ENCODE measurements at regions not wholly inside any gene's neighbourhood (a gene's known extent, or its start where the extent isn't known, plus 50 kb on each side); places are given as distances from the start of the nearest gene placed in this dataset.

GRCh38 chr13:62710787-62711186, 1295.1 kb upstream of the PCDH20 start:
- Mint-ChIP-seq H3K4me3 (ENCODE audit: unreplicated experiment) (no peak overlapping the region), H3K36me3 (ENCODE audit: unreplicated experiment) (no peaks in the 10 kb centered on the region), H3K9me3 (ENCODE audit: unreplicated experiment) (peaks cover 13% of the 10 kb centered on the region), H3K4me1 (ENCODE audit: unreplicated experiment) (no peaks in the 10 kb centered on the region), H3K27ac (ENCODE audit: unreplicated experiment) (no peak overlapping the region), H3K27me3 (ENCODE audit: unreplicated experiment) (no peaks in the 10 kb centered on the region)
- DNase-seq (ENCODE audit: extremely low spot score, unreplicated experiment): no peak
- TF ChIP-seq, protein P1, sequence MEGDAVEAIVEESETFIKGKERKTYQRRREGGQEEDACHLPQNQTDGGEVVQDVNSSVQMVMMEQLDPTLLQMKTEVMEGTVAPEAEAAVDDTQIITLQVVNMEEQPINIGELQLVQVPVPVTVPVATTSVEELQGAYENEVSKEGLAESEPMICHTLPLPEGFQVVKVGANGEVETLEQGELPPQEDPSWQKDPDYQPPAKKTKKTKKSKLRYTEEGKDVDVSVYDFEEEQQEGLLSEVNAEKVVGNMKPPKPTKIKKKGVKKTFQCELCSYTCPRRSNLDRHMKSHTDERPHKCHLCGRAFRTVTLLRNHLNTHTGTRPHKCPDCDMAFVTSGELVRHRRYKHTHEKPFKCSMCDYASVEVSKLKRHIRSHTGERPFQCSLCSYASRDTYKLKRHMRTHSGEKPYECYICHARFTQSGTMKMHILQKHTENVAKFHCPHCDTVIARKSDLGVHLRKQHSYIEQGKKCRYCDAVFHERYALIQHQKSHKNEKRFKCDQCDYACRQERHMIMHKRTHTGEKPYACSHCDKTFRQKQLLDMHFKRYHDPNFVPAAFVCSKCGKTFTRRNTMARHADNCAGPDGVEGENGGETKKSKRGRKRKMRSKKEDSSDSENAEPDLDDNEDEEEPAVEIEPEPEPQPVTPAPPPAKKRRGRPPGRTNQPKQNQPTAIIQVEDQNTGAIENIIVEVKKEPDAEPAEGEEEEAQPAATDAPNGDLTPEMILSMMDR (IDR thresholded peaks at IDR 0.05): no peak

GRCh38 chr13:62706048-62706447, 1290.4 kb upstream of the PCDH20 start:
- DNase-seq (ENCODE audit: extremely low spot score, unreplicated experiment): no peak
- TF ChIP-seq, protein P1 (IDR thresholded peaks at IDR 0.05): no peak
- Mint-ChIP-seq H3K4me3 (ENCODE audit: unreplicated experiment) (no peak overlapping the region), H3K4me1 (ENCODE audit: unreplicated experiment) (peaks cover 2% of the 10 kb centered on the region), H3K9me3 (ENCODE audit: unreplicated experiment) (peaks cover 9% of the 10 kb centered on the region), H3K36me3 (ENCODE audit: unreplicated experiment) (no peaks in the 10 kb centered on the region), H3K27ac (ENCODE audit: unreplicated experiment) (no peak overlapping the region), H3K27me3 (ENCODE audit: unreplicated experiment) (no peaks in the 10 kb centered on the region)

DNA sequence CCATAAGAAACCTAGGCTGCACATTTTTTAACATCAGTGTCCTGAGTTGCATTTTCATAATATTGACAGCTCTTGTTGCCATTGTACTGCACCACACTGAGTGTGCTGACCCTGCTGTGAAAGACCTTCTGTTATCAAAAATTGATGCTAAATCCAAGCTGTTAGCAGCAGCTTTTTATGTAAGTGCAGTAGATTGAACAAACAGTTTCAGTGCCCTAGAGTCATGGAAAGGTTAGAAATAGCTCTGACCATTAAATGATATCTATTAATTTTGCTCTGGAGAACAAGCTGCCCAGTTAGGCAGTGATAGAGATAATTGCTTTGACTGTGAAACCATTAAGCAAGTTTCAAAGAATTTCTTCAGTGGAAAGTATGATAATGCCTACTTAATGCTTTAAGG, 1289.2 kb upstream of the PCDH20 start:
- Mint-ChIP-seq H3K9me3 (ENCODE audit: unreplicated experiment) (peaks cover 8% of the 10 kb centered on the region), H3K27ac (ENCODE audit: unreplicated experiment) (no peak overlapping the region), H3K4me1 (ENCODE audit: unreplicated experiment) (peaks cover 2% of the 10 kb centered on the region), H3K36me3 (ENCODE audit: unreplicated experiment) (no peaks in the 10 kb centered on the region), H3K27me3 (ENCODE audit: unreplicated experiment) (no peaks in the 10 kb centered on the region), H3K4me3 (ENCODE audit: unreplicated experiment) (no peak overlapping the region)
- DNase-seq (ENCODE audit: extremely low spot score, unreplicated experiment): no peak
- TF ChIP-seq, protein P1 (IDR thresholded peaks at IDR 0.05): no peak

DNA sequence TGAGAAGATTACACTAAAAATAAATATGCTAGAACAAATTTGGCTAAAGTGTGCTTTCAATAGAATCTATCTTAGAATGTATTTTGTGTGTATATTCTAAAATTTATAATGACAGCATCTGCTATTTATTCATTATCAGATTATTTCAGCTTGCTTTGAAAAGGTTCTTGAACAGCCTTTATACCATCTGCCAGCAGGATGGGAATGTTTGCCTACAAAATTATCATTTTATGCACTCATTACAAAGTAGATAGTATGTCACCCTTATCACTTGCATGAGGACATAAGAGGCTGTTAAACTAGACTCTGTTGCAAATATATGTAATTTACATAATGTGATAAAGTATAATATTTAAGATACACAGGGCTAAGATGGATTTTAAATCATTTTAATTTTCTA, 1286.9 kb upstream of the PCDH20 start:
- H3K27me3 Mint-ChIP-seq (ENCODE audit: unreplicated experiment): no peaks in the 10 kb centered on the region
- H3K27ac Mint-ChIP-seq (ENCODE audit: unreplicated experiment): no peak overlapping the region
- no peaks in the 10 kb centered on the region for H3K9me3 Mint-ChIP-seq (ENCODE audit: unreplicated experiment)
- no peaks in the 10 kb centered on the region for H3K36me3 Mint-ChIP-seq (ENCODE audit: unreplicated experiment)
- H3K4me1 Mint-ChIP-seq (ENCODE audit: unreplicated experiment): peaks cover 2% of the 10 kb centered on the region
- H3K4me3 Mint-ChIP-seq (ENCODE audit: unreplicated experiment): no peak overlapping the region
- DNase-seq (ENCODE audit: extremely low spot score, unreplicated experiment): no peak
- TF ChIP-seq, protein P1 (IDR thresholded peaks at IDR 0.05): no peak

DNA sequence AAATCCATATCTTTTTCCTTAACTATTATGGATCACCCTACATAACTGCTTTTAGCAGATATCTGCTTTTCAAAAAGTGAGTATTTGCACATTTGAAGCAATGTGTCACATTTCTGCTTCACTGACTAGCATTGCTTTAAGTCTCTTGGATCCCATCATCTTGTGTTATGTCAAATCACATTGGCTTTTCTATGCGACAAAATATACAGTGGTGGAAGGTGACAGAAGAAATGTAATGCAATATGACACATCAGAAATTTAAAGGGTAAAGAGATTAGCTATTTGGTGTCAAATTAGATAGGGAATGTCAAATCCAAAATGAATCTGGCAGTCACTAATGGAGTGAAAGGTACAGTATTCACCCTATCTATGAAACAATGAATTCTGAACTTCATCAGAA, 1282.1 kb upstream of the PCDH20 start:
- H3K9me3 Mint-ChIP-seq (ENCODE audit: unreplicated experiment): peaks cover 3% of the 10 kb centered on the region
- no peak for DNase-seq (ENCODE audit: extremely low spot score, unreplicated experiment)
- no peak overlapping the region for H3K4me3 Mint-ChIP-seq (ENCODE audit: unreplicated experiment)
- TF ChIP-seq, protein P1 (IDR thresholded peaks at IDR 0.05): no peak
- no peaks in the 10 kb centered on the region for H3K4me1 Mint-ChIP-seq (ENCODE audit: unreplicated experiment)
- H3K27me3 Mint-ChIP-seq (ENCODE audit: unreplicated experiment): no peaks in the 10 kb centered on the region
- H3K27ac Mint-ChIP-seq (ENCODE audit: unreplicated experiment): no peak overlapping the region
- H3K36me3 Mint-ChIP-seq (ENCODE audit: unreplicated experiment): no peaks in the 10 kb centered on the region
